ENCODE measurements at regions not wholly inside any gene's neighbourhood (a gene's known extent, or its start where the extent isn't known, plus 50 kb on each side); places are given as distances from the start of the nearest gene placed in this dataset.

- CTCF ChIA-PET, result no interaction called here
- TF ChIP-seq WT1 (tag by site-specific recombination; IDR thresholded peaks at IDR 0.05) (no peak), ZBTB6 (tag by site-specific recombination; IDR thresholded peaks at IDR 0.05) (no peak), ZFP41 (tag by site-specific recombination; IDR thresholded peaks at IDR 0.05; ENCODE audit: borderline replicate concordance) (no peak), YY2 (tag by site-specific recombination; IDR thresholded peaks at IDR 0.05) (no peak), ZNF2 (tag by site-specific recombination; IDR thresholded peaks at IDR 0.05) (no peak), ZNF248 (tag by site-specific recombination; IDR thresholded peaks at IDR 0.05) (no peak), KLF10 (tag by site-specific recombination; IDR thresholded peaks at IDR 0.05) (no peak), ZNF174 (tag by site-specific recombination; IDR thresholded peaks at IDR 0.05) (no peak)
- TF ChIP-seq, protein P1, sequence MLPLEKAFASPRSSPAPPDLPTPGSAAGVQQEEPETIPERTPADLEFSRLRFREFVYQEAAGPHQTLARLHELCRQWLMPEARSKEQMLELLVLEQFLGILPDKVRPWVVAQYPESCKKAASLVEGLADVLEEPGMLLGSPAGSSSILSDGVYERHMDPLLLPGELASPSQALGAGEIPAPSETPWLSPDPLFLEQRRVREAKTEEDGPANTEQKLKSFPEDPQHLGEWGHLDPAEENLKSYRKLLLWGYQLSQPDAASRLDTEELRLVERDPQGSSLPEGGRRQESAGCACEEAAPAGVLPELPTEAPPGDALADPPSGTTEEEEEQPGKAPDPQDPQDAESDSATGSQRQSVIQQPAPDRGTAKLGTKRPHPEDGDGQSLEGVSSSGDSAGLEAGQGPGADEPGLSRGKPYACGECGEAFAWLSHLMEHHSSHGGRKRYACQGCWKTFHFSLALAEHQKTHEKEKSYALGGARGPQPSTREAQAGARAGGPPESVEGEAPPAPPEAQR (tag by site-specific recombination; IDR thresholded peaks at IDR 0.05), result no peak
- TF ChIP-seq, protein P2, sequence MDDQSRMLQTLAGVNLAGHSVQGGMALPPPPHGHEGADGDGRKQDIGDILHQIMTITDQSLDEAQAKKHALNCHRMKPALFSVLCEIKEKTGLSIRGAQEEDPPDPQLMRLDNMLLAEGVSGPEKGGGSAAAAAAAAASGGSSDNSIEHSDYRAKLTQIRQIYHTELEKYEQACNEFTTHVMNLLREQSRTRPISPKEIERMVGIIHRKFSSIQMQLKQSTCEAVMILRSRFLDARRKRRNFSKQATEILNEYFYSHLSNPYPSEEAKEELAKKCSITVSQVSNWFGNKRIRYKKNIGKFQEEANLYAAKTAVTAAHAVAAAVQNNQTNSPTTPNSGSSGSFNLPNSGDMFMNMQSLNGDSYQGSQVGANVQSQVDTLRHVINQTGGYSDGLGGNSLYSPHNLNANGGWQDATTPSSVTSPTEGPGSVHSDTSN (CRISPR knock-in tag; IDR thresholded peaks at IDR 0.05), result no peak
- POLR2A ChIA-PET, result no interaction called here
- H3K4me3 ChIP-seq (ENCODE audit: low read depth, low read length), result no peak overlapping the region
- H3K4me1 ChIP-seq (ENCODE audit: control insufficient read depth, insufficient read depth, low read length), result no peaks in the 10 kb centered on the region
- H3K9me3 ChIP-seq (ENCODE audit: control insufficient read depth, insufficient read depth, low read depth, low read length), result no peaks in the 10 kb centered on the region
- H3K27ac ChIP-seq (ENCODE audit: extremely low read depth, low read depth, low read length), result no peak overlapping the region
- no peaks in the 10 kb centered on the region for H3K36me3 ChIP-seq (ENCODE audit: control insufficient read depth in 2 of 2, insufficient read depth in 1 of 2, low read length in 2 of 2)
Observed at GRCh38 chr22:49721211-49721763, 106.4 kb downstream of the BRD1 start.

- H3K27ac ChIP-seq (ENCODE audit: extremely low read depth, low read depth, low read length), result no peak overlapping the region
- H3K9me3 ChIP-seq (ENCODE audit: control insufficient read depth, insufficient read depth, low read depth, low read length), result no peaks in the 10 kb centered on the region
- H3K4me1 ChIP-seq (ENCODE audit: control insufficient read depth, insufficient read depth, low read length), result no peaks in the 10 kb centered on the region
- ChIA-PET CTCF (interaction anchor here (0.6 kb wide), 1 partner anchor 39 kb away, joined by 3 read pairs; no protein-coding TSS in a partner anchor), POLR2A (no interaction called here)
- H3K36me3 ChIP-seq (ENCODE audit: control insufficient read depth in 2 of 2, insufficient read depth in 1 of 2, low read length in 2 of 2), result no peaks in the 10 kb centered on the region
- H3K4me3 ChIP-seq (ENCODE audit: low read depth, low read length), result no peak overlapping the region
- no peak for TF ChIP-seq ZNF561 (tag by site-specific recombination; IDR thresholded peaks at IDR 0.05; ENCODE audit: borderline replicate concordance)
- no peak for TF ChIP-seq ZNF10 (tag by site-specific recombination; IDR thresholded peaks at IDR 0.05)
- TF ChIP-seq SP3 (tag by site-specific recombination; IDR thresholded peaks at IDR 0.05), result no peak
- TF ChIP-seq ZNF670 (tag by site-specific recombination; IDR thresholded peaks at IDR 0.05; ENCODE audit: low read depth), result no peak
- TF ChIP-seq ZNF175 (tag by site-specific recombination; IDR thresholded peaks at IDR 0.05), result no peak
- no peak for TF ChIP-seq ZNF692 (tag by site-specific recombination; IDR thresholded peaks at IDR 0.05)
- no peak for TF ChIP-seq ZNF423 (tag by site-specific recombination; IDR thresholded peaks at IDR 0.05)
- no peak for TF ChIP-seq PRDM10 (tag by site-specific recombination; IDR thresholded peaks at IDR 0.05)
- TF ChIP-seq ZNF843 (tag by site-specific recombination; IDR thresholded peaks at IDR 0.05), result no peak
- TF ChIP-seq ZNF776 (tag by site-specific recombination; IDR thresholded peaks at IDR 0.05; ENCODE audit: borderline replicate concordance), result no peak
- TF ChIP-seq OSR2 (tag by site-specific recombination; IDR thresholded peaks at IDR 0.05), result no peak
- TF ChIP-seq KLF1 (tag by site-specific recombination; IDR thresholded peaks at IDR 0.05), result no peak
- TF ChIP-seq ZNF114 (tag by site-specific recombination; IDR thresholded peaks at IDR 0.05), result no peak
- no peak for TF ChIP-seq OVOL3 (tag by site-specific recombination; IDR thresholded peaks at IDR 0.05)
- no peak for TF ChIP-seq ZNF157 (tag by site-specific recombination; IDR thresholded peaks at IDR 0.05)
Observed at GRCh38 chr22:49720279-49720959, 107.3 kb downstream of the BRD1 start.
